GM23338 (cell line): ENCODE measurements at regions not wholly inside any gene's neighbourhood (a gene's known extent, or its start where the extent isn't known, plus 50 kb on each side); places are given as distances from the start of the nearest gene placed in this dataset.

ENCODE experiments used
- ATAC-seq: fragments of 200-7000 bp; cut with Tn5 transposase; 3 replicates; pipeline ENCODE4 v1.9.1; 2020
- DNase-seq: peaks from one replicate; pipeline ENCODE4 v3.0.0-alpha.2; 2015; ENCODE audit warnings: low spot score
- H2AFZ ChIP-seq: fragments of 200-600 bp; sonication (generic); 2 replicates; pipeline ENCODE4 v1.8.0; 2016; ENCODE audit warnings: antibody characterized with exemption, mild to moderate bottlenecking, moderate library complexity
- H3F3A ChIP-seq: fragments of 200-600 bp; sonication (generic); replicated peaks from 2 replicates; pipeline ENCODE4 v1.8.0; 2017; ENCODE audit warnings: antibody characterized with exemption, mixed run types, low read depth
- H3K27ac ChIP-seq: fragments of 200-600 bp; sonication (generic); 2 replicates; pipeline ENCODE4 v1.6.1; 2016; ENCODE audit warnings: low read depth
- H3K27me3 ChIP-seq: fragments of 200-600 bp; sonication (generic); 2 replicates; pipeline ENCODE4 v1.8.0; 2016; ENCODE audit warnings: mild to moderate bottlenecking, mixed run types, moderate library complexity; ENCODE audit not compliant: insufficient read depth
- H3K36me3 ChIP-seq: fragments of 200-600 bp; sonication (generic); 2 replicates; pipeline ENCODE4 v1.8.0; 2016; ENCODE audit warnings: mild to moderate bottlenecking; ENCODE audit not compliant: insufficient read depth
- H3K4me1 ChIP-seq: fragments of 200-600 bp; sonication (generic); 2 replicates; pipeline ENCODE4 v1.8.0; 2016; ENCODE audit warnings: mild to moderate bottlenecking, moderate library complexity; ENCODE audit not compliant: insufficient read depth
- H3K4me2 ChIP-seq: fragments of 200-600 bp; sonication (generic); 2 replicates; pipeline ENCODE4 v1.7.1; 2017; ENCODE audit warnings: mixed run types
- H3K4me3 ChIP-seq: fragments of 200-600 bp; sonication (generic); 2 replicates; pipeline ENCODE4 v1.6.1; 2016; ENCODE audit warnings: mixed run types
- H3K79me2 ChIP-seq: fragments of 200-600 bp; sonication (generic); replicated peaks from 2 replicates; pipeline ENCODE4 v1.8.0; 2017; ENCODE audit warnings: mild to moderate bottlenecking; ENCODE audit not compliant: insufficient read depth
- H3K9me2 ChIP-seq: fragments of 200-600 bp; sonication (generic); 2 replicates; pipeline ENCODE4 v1.8.0; 2017; ENCODE audit not compliant: insufficient read depth
- H4K20me1 ChIP-seq: fragments of 200-600 bp; sonication (generic); replicated peaks from 2 replicates; pipeline ENCODE4 v1.8.0; 2017; ENCODE audit warnings: mild to moderate bottlenecking; ENCODE audit not compliant: insufficient read depth
- H3K27ac Mint-ChIP-seq: 2 replicates; pipeline ENCODE4 v1.8.0; 2020; ENCODE audit warnings: inconsistent platforms, mild to moderate bottlenecking, moderate library complexity, mixed read lengths
- H3K27me3 Mint-ChIP-seq: 3 replicates; pipeline ENCODE4 v1.8.0; 2022; ENCODE audit warnings: low read depth, mild to moderate bottlenecking, moderate library complexity, mixed read lengths, inconsistent platforms; ENCODE audit not compliant: insufficient read depth, poor library complexity
- H3K36me3 Mint-ChIP-seq: 3 replicates; pipeline ENCODE4 v1.8.0; 2021; ENCODE audit warnings: low read depth, mild to moderate bottlenecking, inconsistent platforms, moderate library complexity, mixed read lengths
- H3K4me1 Mint-ChIP-seq: 3 replicates; pipeline ENCODE4 v1.8.0; 2020; ENCODE audit warnings: mild to moderate bottlenecking, inconsistent platforms, mixed read lengths
- H3K4me3 Mint-ChIP-seq: 3 replicates; pipeline ENCODE4 v1.8.0; 2021; ENCODE audit warnings: moderate library complexity, mild to moderate bottlenecking, inconsistent platforms, mixed read lengths
- H3K9me3 Mint-ChIP-seq: 3 replicates; pipeline ENCODE4 v1.8.0; 2020; ENCODE audit warnings: moderate library complexity, mild to moderate bottlenecking, inconsistent platforms, mixed read lengths
- CREB1 ChIP-seq: fragments of 250-450 bp; sonication (Bioruptor Pico); IDR thresholded peaks from 2 replicates; pipeline ENCODE4 v1.5.0; 2020; ENCODE audit warnings: low read depth, mild to moderate bottlenecking, moderate library complexity
- CTCF ChIP-seq, 2 experiments: fragments of 200-600 bp in 1 of 2; sonication (generic) in 1 of 2; conservative IDR thresholded peaks; 2 replicates each; pipeline versions ENCODE4 v1.5.1 to v1.6.1; 2016 to 2017; ENCODE audit warnings: antibody characterized with exemption in 2 of 2, low read depth in 2 of 2, mild to moderate bottlenecking in 2 of 2, moderate library complexity in 1 of 2
- ETS1 ChIP-seq: IDR thresholded peaks from 2 replicates; pipeline ENCODE4 v1.6.1; 2016; ENCODE audit warnings: antibody characterized with exemption
- EZH2 ChIP-seq: fragments of 200-600 bp; sonication (generic); IDR thresholded peaks from one replicate; pipeline ENCODE4 v1.8.0; 2017; ENCODE audit warnings: antibody characterized with exemption, mild to moderate bottlenecking, low read depth; ENCODE audit not compliant: unreplicated experiment
- EZH2phosphoT487 ChIP-seq: fragments of 200-600 bp; sonication (generic); IDR thresholded peaks from one replicate; pipeline ENCODE4 v1.8.1; 2018; ENCODE audit warnings: antibody characterized with exemption; ENCODE audit not compliant: unreplicated experiment
- JUNB ChIP-seq: IDR thresholded peaks from one replicate; pipeline ENCODE4 v1.6.1; 2016; ENCODE audit warnings: antibody characterized with exemption; ENCODE audit not compliant: unreplicated experiment
- NANOG ChIP-seq: IDR thresholded peaks from 2 replicates; pipeline ENCODE4 v1.6.1; 2016; ENCODE audit warnings: antibody characterized with exemption, borderline replicate concordance
- POLR2AphosphoS5 ChIP-seq: IDR thresholded peaks from 2 replicates; pipeline ENCODE4 v1.6.1; 2016; ENCODE audit warnings: antibody characterized with exemption, low read depth
- REST ChIP-seq: IDR thresholded peaks from one replicate; pipeline ENCODE4 v1.6.1; 2018; ENCODE audit warnings: antibody characterized with exemption; ENCODE audit not compliant: unreplicated experiment
- ZNF462 ChIP-seq: fragments of 250-450 bp; sonication (Bioruptor Pico); IDR thresholded peaks from 2 replicates; pipeline ENCODE4 v1.5.0; 2020; ENCODE audit warnings: mild to moderate bottlenecking, moderate library complexity

- TF ChIP-seq REST (no peak), NANOG (no peak), EZH2phosphoT487 (no peak), JUNB (no peak), CTCF (conservative IDR thresholded peaks at IDR 0.05; ENCODE audit: low read depth in 2 of 2) (no peak), POLR2AphosphoS5 (no peak), ZNF462 (CRISPR knock-in tag) (no peak), EZH2 (no peak), CREB1 (CRISPR knock-in tag) (no peak), ETS1 (no peak)
- Histone ChIP-seq H3K36me3 (no peaks in the 10 kb centered on the region), H3K27ac (no peak overlapping the region), H4K20me1 (no peaks in the 10 kb centered on the region), H3K4me2 (no peak overlapping the region), H2AFZ (no peak overlapping the region), H3K4me3 (no peak overlapping the region), H3K79me2 (no peaks in the 10 kb centered on the region), H3K9me2 (peaks cover 3% of the 10 kb centered on the region; the same call in 1 of the 2 replicates), H3K4me1 (no peaks in the 10 kb centered on the region), H3F3A (no peaks in the 10 kb centered on the region), H3K27me3 (no peaks in the 10 kb centered on the region)
- no peak for ATAC-seq
- H3K4me1 Mint-ChIP-seq = no peaks in the 10 kb centered on the region; the same call in 2 of the 3 replicates
- no peak overlapping the region for H3K4me3 Mint-ChIP-seq
- no peaks in the 10 kb centered on the region for H3K36me3 Mint-ChIP-seq
- no peak overlapping the region for H3K27ac Mint-ChIP-seq
- DNase-seq = no peak
- no peaks in the 10 kb centered on the region for H3K9me3 Mint-ChIP-seq
- no peaks in the 10 kb centered on the region for H3K27me3 Mint-ChIP-seq
These were observed 206.9 kb downstream of the SPCS3 start for GRCh38 chr4:176526704-176527103.
